ENCODE measurements at regions not wholly inside any gene's neighbourhood (a gene's known extent, or its start where the extent isn't known, plus 50 kb on each side); places are given as distances from the start of the nearest gene placed in this dataset.

GRCh38 chr1:189816558-189816957 lies 661.1 kb downstream of the BRINP3 start:
- no peak for DNase-seq

- DNase-seq = no peak
These were observed 657.9 kb downstream of the BRINP3 start for GRCh38 chr1:189819751-189820150.

GRCh38 chr1:189821833-189822232 lies 655.8 kb downstream of the BRINP3 start:
- no peak for DNase-seq

- no peak for DNase-seq
These were observed 642.9 kb downstream of the BRINP3 start for GRCh38 chr1:189834813-189835212.

GRCh38 chr1:189847613-189848012 lies 630.1 kb downstream of the BRINP3 start:
- DNase-seq = peak in 1 of 2 experiments; percentile 12

- DNase-seq = peak; percentile 45 to 67
These were observed 625.8 kb downstream of the BRINP3 start for GRCh38 chr1:189851806-189852367.

- peak in 1 of 2 experiments; percentile 30 for DNase-seq
These were observed 618.2 kb downstream of the BRINP3 start for GRCh38 chr1:189859385-189859977.

- DNase-seq = no peak
These were observed 611.1 kb downstream of the BRINP3 start for GRCh38 chr1:189866606-189867005.

GRCh38 chr1:189868021-189868420 lies 609.6 kb downstream of the BRINP3 start:
- no peak for DNase-seq

- no peak for DNase-seq
These were observed 602.8 kb downstream of the BRINP3 start for GRCh38 chr1:189874715-189875435.

- DNase-seq = no peak
These were observed 597.5 kb downstream of the BRINP3 start for GRCh38 chr1:189880135-189880534.

GRCh38 chr1:189899686-189900425 lies 577.8 kb downstream of the BRINP3 start:
- DNase-seq = peak; percentile 21 to 62

GRCh38 chr1:189904509-189904908 lies 573.2 kb downstream of the BRINP3 start:
- DNase-seq = no peak

- no peak for DNase-seq
These were observed 569.6 kb downstream of the BRINP3 start for GRCh38 chr1:189908113-189908512.

GRCh38 chr1:189921613-189922012 lies 556.1 kb downstream of the BRINP3 start:
- no peak for DNase-seq

GRCh38 chr1:189927641-189928040 lies 550.0 kb downstream of the BRINP3 start:
- no peak for DNase-seq

GRCh38 chr1:189929501-189930099 lies 548.1 kb downstream of the BRINP3 start:
- DNase-seq = peak; percentile 17 to 79

GRCh38 chr1:189936861-189937260 lies 540.8 kb downstream of the BRINP3 start:
- DNase-seq = no peak

GRCh38 chr1:189939967-189940366 lies 537.7 kb downstream of the BRINP3 start:
- no peak for DNase-seq

GRCh38 chr1:189941922-189942321 lies 535.7 kb downstream of the BRINP3 start:
- DNase-seq = no peak

- DNase-seq = no peak
These were observed 518.9 kb downstream of the BRINP3 start for GRCh38 chr1:189958756-189959155.

- no peak for DNase-seq
These were observed 516.9 kb downstream of the BRINP3 start for GRCh38 chr1:189960769-189961168.

- no peak for DNase-seq
These were observed 515.5 kb downstream of the BRINP3 start for GRCh38 chr1:189962181-189962580.
